Caco-2 (cell line): ENCODE measurements at regions not wholly inside any gene's neighbourhood (a gene's known extent, or its start where the extent isn't known, plus 50 kb on each side); places are given as distances from the start of the nearest gene placed in this dataset.

ENCODE experiments used
- BruUV-seq: library from RNA; stranded (reverse); fragments of 400-500 nt; replicated peaks from 2 replicates; lab custom pipeline; 2021; lab: Mats Ljungman, UMichigan
- CTCF ChIA-PET: fragments of 300-600 bp; sonication (Branson Sonifier 250); formaldehyde crosslinking; loops from one replicate; lab custom pipeline; 2022; ENCODE audit warnings: antibody characterized with exemption; lab: Charles Lee
- POLR2A ChIA-PET: fragments of 300-600 bp; sonication (Branson Sonifier 250); formaldehyde crosslinking; loops from one replicate; lab custom pipeline; 2022; ENCODE audit warnings: antibody characterized with exemption; lab: Charles Lee
- DNase-seq, 2 experiments: peaks; one replicate each; pipeline versions ENCODE4 v3.0.0 to v3.0.0-alpha.2; 2020 to 2022
- H3K27me3 ChIP-seq: replicated peaks from 2 replicates; pipeline ENCODE4 v1.6.0; 2011; ENCODE audit warnings: low read length; ENCODE audit not compliant: control insufficient read depth, insufficient read depth
- H3K36me3 ChIP-seq: 2 replicates; pipeline ENCODE4 v1.5.1; 2011; ENCODE audit warnings: low read length; ENCODE audit not compliant: control insufficient read depth, insufficient read depth
- H3K4me1 ChIP-seq: fragments of 250-450 bp; sonication (Bioruptor Pico); 2 replicates; pipeline ENCODE4 v1.5.1; 2020; ENCODE audit warnings: mild to moderate bottlenecking
- H3K4me3 ChIP-seq: 2 replicates; pipeline ENCODE4 v1.5.1; 2011; ENCODE audit warnings: low read depth, mild to moderate bottlenecking, control low read depth, low read length
- H3K9me3 ChIP-seq: fragments of 250-450 bp; sonication (Bioruptor Pico); 2 replicates; pipeline ENCODE4 v1.5.1; 2020; ENCODE audit warnings: mild to moderate bottlenecking, moderate library complexity
- H3K27ac Mint-ChIP-seq: one replicate; pipeline ENCODE4 v1.8.0; 2022; ENCODE audit warnings: mixed read lengths; ENCODE audit not compliant: unreplicated experiment
- H3K27me3 Mint-ChIP-seq: one replicate; pipeline ENCODE4 v1.8.0; 2022; ENCODE audit warnings: mixed read lengths; ENCODE audit not compliant: insufficient read depth, unreplicated experiment
- H3K36me3 Mint-ChIP-seq: one replicate; pipeline ENCODE4 v1.8.0; 2022; ENCODE audit warnings: mild to moderate bottlenecking, mixed read lengths; ENCODE audit not compliant: insufficient read depth, unreplicated experiment
- H3K4me1 Mint-ChIP-seq: one replicate; pipeline ENCODE4 v1.8.0; 2022; ENCODE audit warnings: low read depth, mixed read lengths; ENCODE audit not compliant: unreplicated experiment
- H3K4me3 Mint-ChIP-seq: one replicate; pipeline ENCODE4 v1.8.0; 2022; ENCODE audit warnings: mild to moderate bottlenecking, moderate library complexity, mixed read lengths; ENCODE audit not compliant: unreplicated experiment
- H3K9me3 Mint-ChIP-seq: one replicate; pipeline ENCODE4 v1.8.0; 2022; ENCODE audit warnings: mixed read lengths; ENCODE audit not compliant: unreplicated experiment
- CTCF ChIP-seq, 2 experiments: fragments of 200-600 bp in 1 of 2; IDR thresholded peaks; 1 replicate in 1 of 2; 2 replicates in 1 of 2; pipeline versions ENCODE4 v1.5.1 to v1.8.0; 2011 to 2022; ENCODE audit warnings: antibody characterized with exemption in 1 of 2, control low read depth in 1 of 2, inconsistent platforms in 1 of 2, low read depth in 1 of 2, low read length in 1 of 2, mild to moderate bottlenecking in 1 of 2, moderate library complexity in 1 of 2; ENCODE audit not compliant: insufficient read depth in 1 of 2, severe bottlenecking in 1 of 2, unreplicated experiment in 1 of 2
- intact Hi-C: fragments of 100-400 bp; cut with micrococcal nuclease; formaldehyde crosslinking; loops from one replicate; pipeline ENCODE4 v1.10.0; 2022; ENCODE audit not compliant: unreplicated experiment

GRCh38 chr2:240224676-240225075 is 84.2 kb upstream of the OTOS start:
- intact Hi-C loops, result no loop called here
- POLR2A ChIA-PET, result no interaction called here
- no peaks in the 10 kb centered on the region for H3K9me3 Mint-ChIP-seq

GRCh38 chr2:240225131-240225530 is 84.7 kb upstream of the OTOS start:
- Histone ChIP-seq H3K9me3 (peaks cover 5% of the 10 kb centered on the region; the same call in 1 of the 2 replicates), H3K36me3 (no peaks in the 10 kb centered on the region), H3K27me3 (no peaks in the 10 kb centered on the region), H3K4me3 (no peak overlapping the region), H3K4me1 (no peaks in the 10 kb centered on the region)
- DNase-seq, result no peak
- H3K36me3 Mint-ChIP-seq, result no peaks in the 10 kb centered on the region
- ChIA-PET POLR2A (no interaction called here), CTCF (no interaction called here)
- no TSS peak for BruUV-seq
- no peak overlapping the region for H3K4me3 Mint-ChIP-seq
- TF ChIP-seq CTCF (IDR thresholded peaks at IDR 0.05; ENCODE audit: insufficient read depth in 1 of 2, low read depth in 1 of 2, low read length in 1 of 2, severe bottlenecking in 1 of 2, unreplicated experiment in 1 of 2), result no peak
- H3K27me3 Mint-ChIP-seq, result peaks cover 3% of the 10 kb centered on the region
- H3K4me1 Mint-ChIP-seq, result peaks cover 2% of the 10 kb centered on the region
- intact Hi-C loops, result no loop called here
- H3K9me3 Mint-ChIP-seq, result no peaks in the 10 kb centered on the region
- H3K27ac Mint-ChIP-seq, result no peak overlapping the region

More at GRCh38 chr2:240224676-240225075, 84.2 kb upstream of the OTOS start:
- H3K27me3 Mint-ChIP-seq, result peaks cover 3% of the 10 kb centered on the region
- Histone ChIP-seq H3K36me3 (no peaks in the 10 kb centered on the region), H3K27me3 (no peaks in the 10 kb centered on the region), H3K4me1 (no peaks in the 10 kb centered on the region), H3K4me3 (no peak overlapping the region), H3K9me3 (peaks cover 5% of the 10 kb centered on the region; the same call in 1 of the 2 replicates)
- CTCF ChIA-PET, result no interaction called here
- no peak for DNase-seq
- H3K27ac Mint-ChIP-seq, result no peak overlapping the region
- no peak overlapping the region for H3K4me3 Mint-ChIP-seq
- BruUV-seq, result no TSS peak
- peaks cover 7% of the 10 kb centered on the region for H3K4me1 Mint-ChIP-seq
- H3K36me3 Mint-ChIP-seq, result no peaks in the 10 kb centered on the region
- no peak for TF ChIP-seq CTCF (IDR thresholded peaks at IDR 0.05; ENCODE audit: insufficient read depth in 1 of 2, low read depth in 1 of 2, low read length in 1 of 2, severe bottlenecking in 1 of 2, unreplicated experiment in 1 of 2)

GRCh38 chr2:240225660-240226475 is 85.4 kb upstream of the OTOS start:
- TF ChIP-seq CTCF (IDR thresholded peaks at IDR 0.05; ENCODE audit: insufficient read depth in 1 of 2, low read depth in 1 of 2, low read length in 1 of 2, severe bottlenecking in 1 of 2, unreplicated experiment in 1 of 2), result no peak
- H3K27me3 ChIP-seq, result no peaks in the 10 kb centered on the region
- no peak for DNase-seq
- H3K36me3 ChIP-seq, result no peaks in the 10 kb centered on the region
- no peak overlapping the region for H3K4me3 ChIP-seq
- Mint-ChIP-seq H3K4me1 (no peaks in the 10 kb centered on the region), H3K27me3 (peaks cover 3% of the 10 kb centered on the region), H3K4me3 (no peak overlapping the region), H3K9me3 (no peaks in the 10 kb centered on the region), H3K27ac (no peak overlapping the region), H3K36me3 (no peaks in the 10 kb centered on the region)
- H3K9me3 ChIP-seq, result peaks cover 5% of the 10 kb centered on the region; the same call in 1 of the 2 replicates
- ChIA-PET POLR2A (no interaction called here), CTCF (no interaction called here)
- no peaks in the 10 kb centered on the region for H3K4me1 ChIP-seq
- no TSS peak for BruUV-seq
- intact Hi-C loops, result no loop called here
